GM12891 (cell line): ENCODE measurements at regions not wholly inside any gene's neighbourhood (a gene's known extent, or its start where the extent isn't known, plus 50 kb on each side); places are given as distances from the start of the nearest gene placed in this dataset.

Source experiments
- PAX5 ChIP-seq: IDR thresholded peaks from 2 replicates; pipeline ENCODE4 v1.6.1; 2011; ENCODE audit warnings: low read length, moderate library complexity, mild to moderate bottlenecking; ENCODE audit not compliant: insufficient read depth, severe bottlenecking
- POLR2A ChIP-seq: IDR thresholded peaks from 2 replicates; pipeline ENCODE4 v1.6.1; 2011; ENCODE audit warnings: low read depth, low read length, control low read depth
- POLR2AphosphoS5 ChIP-seq: IDR thresholded peaks from 2 replicates; pipeline ENCODE4 v1.6.1; 2011; ENCODE audit warnings: low read depth, low read length, control low read depth
- POU2F2 ChIP-seq: IDR thresholded peaks from 2 replicates; pipeline ENCODE4 v1.6.1; 2011; ENCODE audit warnings: low read depth, mild to moderate bottlenecking, control low read depth, low read length, moderate library complexity
- SPI1 ChIP-seq: IDR thresholded peaks from 2 replicates; pipeline ENCODE4 v1.6.1; 2011; ENCODE audit warnings: low read depth, low read length, control low read depth
- TAF1 ChIP-seq: IDR thresholded peaks from 2 replicates; pipeline ENCODE4 v1.6.1; 2011; ENCODE audit warnings: low read depth, low read length, control low read depth

DNA sequence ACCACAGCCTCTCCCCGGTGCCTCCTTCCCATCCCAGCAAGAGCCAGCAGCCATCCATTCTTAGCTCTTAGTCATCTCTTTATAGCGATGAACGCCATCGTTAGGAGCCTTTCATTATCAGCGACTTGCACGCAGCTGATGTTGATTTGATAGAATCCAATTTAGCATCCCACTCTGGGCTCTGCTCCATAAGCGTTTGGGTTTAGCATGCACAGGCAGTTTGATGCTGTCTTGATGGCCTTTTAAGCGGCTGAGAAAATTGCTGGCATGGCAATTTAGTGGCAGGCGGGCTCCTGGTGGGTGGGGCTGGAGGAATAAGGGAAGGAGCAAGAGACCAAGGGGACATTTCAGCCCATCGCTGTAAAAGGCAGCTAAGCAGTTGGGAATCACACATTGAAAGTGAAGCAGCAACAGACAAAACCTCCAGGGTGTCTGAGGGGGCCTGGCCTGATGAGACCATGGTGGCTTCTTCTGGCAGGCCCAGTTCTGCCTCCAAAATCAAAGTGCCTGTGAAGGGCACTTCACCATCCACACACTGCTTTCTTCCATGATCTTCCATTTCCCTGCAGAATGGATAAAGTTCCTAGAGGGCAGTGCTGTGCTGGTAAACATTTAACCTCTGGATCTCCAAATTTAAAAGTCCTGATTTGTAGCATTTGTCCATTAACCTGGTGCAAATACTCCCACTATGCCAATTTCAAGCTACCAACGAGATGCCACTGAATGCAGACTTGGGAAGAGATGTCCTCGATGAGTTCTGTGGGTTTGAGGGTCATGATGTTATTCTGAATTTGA, 107.8 kb upstream of the PLXNA4 start:
- TF ChIP-seq POLR2A (no peak), POLR2AphosphoS5 (no peak), TAF1 (no peak), POU2F2 (no peak), SPI1 (no peak), PAX5 (no peak)
